ENCODE measurements at regions not wholly inside any gene's neighbourhood (a gene's known extent, or its start where the extent isn't known, plus 50 kb on each side); places are given as distances from the start of the nearest gene placed in this dataset.

DNA sequence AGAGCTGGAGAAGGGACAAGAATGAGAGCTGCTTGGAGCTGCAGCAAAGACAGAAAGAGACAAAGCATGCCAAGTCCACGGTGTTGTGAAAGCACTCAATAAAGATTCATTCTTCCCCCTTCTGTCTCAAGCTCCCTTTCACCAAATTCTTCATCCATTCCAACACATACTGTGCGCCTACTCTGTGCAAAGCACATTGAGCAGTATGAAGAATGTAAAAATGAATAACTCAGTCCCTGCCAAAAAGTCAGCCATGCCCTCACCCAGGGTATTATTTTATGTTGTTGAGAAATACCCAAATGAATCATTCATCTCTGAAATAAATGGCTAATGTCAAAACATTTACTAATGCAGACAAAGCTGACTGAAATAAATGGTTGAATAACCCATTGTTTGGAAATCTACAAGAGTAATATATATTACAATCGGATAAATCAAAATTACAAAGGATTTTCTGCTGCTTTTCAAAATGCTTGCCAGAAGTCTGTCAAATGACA is 282.9 kb upstream of the IRX5 start:
- H3K79me2 ChIP-seq (ENCODE audit: insufficient read depth, low read depth): no peaks in the 10 kb centered on the region
- H3K4me2 ChIP-seq: no peak overlapping the region
- H3K9ac ChIP-seq: no peak overlapping the region
- no peaks in the 10 kb centered on the region for H4K20me1 ChIP-seq (ENCODE audit: insufficient read depth)
- H2AFZ ChIP-seq (ENCODE audit: low read depth): no peak overlapping the region
- H3K36me3 ChIP-seq (ENCODE audit: insufficient read depth): no peaks in the 10 kb centered on the region
- H3K4me3 ChIP-seq (IDR thresholded peaks at IDR 0.05; ENCODE audit: insufficient read depth, low read depth, low read length): no peak overlapping the region
- H3K4me1 ChIP-seq (ENCODE audit: low read depth, poor library complexity, severe bottlenecking): no peaks in the 10 kb centered on the region
- no peaks in the 10 kb centered on the region for H3K27me3 ChIP-seq (ENCODE audit: insufficient read depth, low read depth)
- no peak overlapping the region for H3K27ac ChIP-seq
- TF ChIP-seq, protein P1, sequence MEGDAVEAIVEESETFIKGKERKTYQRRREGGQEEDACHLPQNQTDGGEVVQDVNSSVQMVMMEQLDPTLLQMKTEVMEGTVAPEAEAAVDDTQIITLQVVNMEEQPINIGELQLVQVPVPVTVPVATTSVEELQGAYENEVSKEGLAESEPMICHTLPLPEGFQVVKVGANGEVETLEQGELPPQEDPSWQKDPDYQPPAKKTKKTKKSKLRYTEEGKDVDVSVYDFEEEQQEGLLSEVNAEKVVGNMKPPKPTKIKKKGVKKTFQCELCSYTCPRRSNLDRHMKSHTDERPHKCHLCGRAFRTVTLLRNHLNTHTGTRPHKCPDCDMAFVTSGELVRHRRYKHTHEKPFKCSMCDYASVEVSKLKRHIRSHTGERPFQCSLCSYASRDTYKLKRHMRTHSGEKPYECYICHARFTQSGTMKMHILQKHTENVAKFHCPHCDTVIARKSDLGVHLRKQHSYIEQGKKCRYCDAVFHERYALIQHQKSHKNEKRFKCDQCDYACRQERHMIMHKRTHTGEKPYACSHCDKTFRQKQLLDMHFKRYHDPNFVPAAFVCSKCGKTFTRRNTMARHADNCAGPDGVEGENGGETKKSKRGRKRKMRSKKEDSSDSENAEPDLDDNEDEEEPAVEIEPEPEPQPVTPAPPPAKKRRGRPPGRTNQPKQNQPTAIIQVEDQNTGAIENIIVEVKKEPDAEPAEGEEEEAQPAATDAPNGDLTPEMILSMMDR (conservative IDR thresholded peaks at IDR 0.05; ENCODE audit: low read depth, low read length): no peak

DNA sequence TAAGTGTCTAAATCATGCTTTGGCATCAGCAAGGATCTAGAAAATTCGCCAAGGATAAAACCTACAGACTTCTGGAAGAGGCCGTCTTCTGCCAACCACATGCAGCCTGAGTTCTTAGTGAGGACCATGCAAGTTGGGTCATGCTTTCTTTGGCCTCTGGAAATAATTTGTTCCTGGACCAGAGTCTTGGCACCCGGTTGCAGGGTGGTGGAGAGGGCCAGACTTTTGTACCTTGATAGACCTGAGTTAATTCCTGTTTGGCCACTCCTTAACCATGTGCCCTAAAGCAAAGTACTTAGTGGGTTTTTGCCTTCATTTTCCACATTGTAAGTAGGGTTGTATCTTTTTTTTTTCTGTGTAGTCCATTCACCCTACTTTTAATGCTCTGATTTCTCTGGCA is 283.4 kb upstream of the IRX5 start:
- TF ChIP-seq, protein P1 (conservative IDR thresholded peaks at IDR 0.05; ENCODE audit: low read depth, low read length): no peak
- H3K4me3 ChIP-seq (IDR thresholded peaks at IDR 0.05; ENCODE audit: insufficient read depth, low read depth, low read length): no peak overlapping the region
- no peak overlapping the region for H2AFZ ChIP-seq (ENCODE audit: low read depth)

DNA sequence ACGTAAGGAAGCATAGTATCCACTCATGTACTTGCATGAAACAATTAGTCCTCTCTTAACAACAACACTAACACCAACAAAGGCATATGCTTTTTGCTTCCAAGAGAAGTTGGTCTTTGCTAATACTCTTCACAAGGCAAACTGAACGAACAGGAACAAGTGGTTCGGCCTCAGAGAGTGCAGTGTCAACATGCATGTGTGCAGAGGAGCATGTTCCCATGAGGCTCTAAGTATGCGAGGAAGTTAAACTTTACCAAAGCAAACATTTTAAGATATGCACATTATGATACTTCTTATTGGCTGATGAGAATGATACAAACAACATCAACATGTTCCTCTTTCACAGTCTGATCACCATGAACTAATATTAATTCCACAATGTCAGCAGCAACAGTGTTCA is 285.3 kb upstream of the IRX5 start:
- no peak overlapping the region for H3K4me3 ChIP-seq (IDR thresholded peaks at IDR 0.05; ENCODE audit: insufficient read depth, low read depth, low read length)

More for the DNA sequence above, 283.4 kb upstream of the IRX5 start:
- no peaks in the 10 kb centered on the region for H3K27me3 ChIP-seq (ENCODE audit: insufficient read depth, low read depth)
- H3K27ac ChIP-seq: no peak overlapping the region
- H3K4me2 ChIP-seq: no peak overlapping the region
- no peaks in the 10 kb centered on the region for H3K4me1 ChIP-seq (ENCODE audit: low read depth, poor library complexity, severe bottlenecking)
- no peak overlapping the region for H3K9ac ChIP-seq
- no peaks in the 10 kb centered on the region for H4K20me1 ChIP-seq (ENCODE audit: insufficient read depth)
- H3K36me3 ChIP-seq (ENCODE audit: insufficient read depth): no peaks in the 10 kb centered on the region
- no peaks in the 10 kb centered on the region for H3K79me2 ChIP-seq (ENCODE audit: insufficient read depth, low read depth)

DNA sequence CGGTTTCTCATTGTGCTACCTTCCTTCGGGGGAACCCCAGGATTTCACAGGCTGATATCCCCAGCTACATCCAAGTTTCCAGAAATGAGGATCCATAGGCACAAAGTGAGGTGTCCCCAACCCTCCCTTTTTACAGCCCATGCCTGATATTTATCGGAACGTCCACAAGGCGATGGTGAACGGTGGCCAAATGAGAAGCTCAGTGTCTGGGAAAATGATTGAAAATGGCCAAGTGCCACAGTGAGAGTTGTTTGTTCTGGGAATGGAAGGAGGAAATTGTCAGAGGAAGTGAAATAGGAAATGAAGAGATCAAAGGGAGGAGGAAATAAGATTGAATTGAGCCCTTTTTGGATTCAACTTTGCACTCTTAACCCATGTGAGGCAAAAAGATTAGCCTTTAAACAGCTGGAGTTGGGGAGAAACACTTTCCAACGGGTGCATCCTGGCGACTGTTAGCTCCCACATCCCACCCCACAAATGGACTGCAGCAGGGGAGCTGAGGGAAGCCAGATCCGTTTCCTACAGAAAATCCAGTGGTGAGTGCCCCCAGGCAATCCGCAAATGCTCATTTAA is 294.4 kb upstream of the IRX5 start:
- Histone ChIP-seq H3K4me3 (IDR thresholded peaks at IDR 0.05; ENCODE audit: insufficient read depth, low read depth, low read length) (no peak overlapping the region), H3K36me3 (ENCODE audit: insufficient read depth) (no peaks in the 10 kb centered on the region), H4K20me1 (ENCODE audit: insufficient read depth) (no peaks in the 10 kb centered on the region), H2AFZ (ENCODE audit: low read depth) (no peak overlapping the region), H3K4me2 (no peak overlapping the region), H3K4me1 (ENCODE audit: low read depth, poor library complexity, severe bottlenecking) (no peaks in the 10 kb centered on the region), H3K9ac (no peak overlapping the region), H3K27ac (no peak overlapping the region), H3K27me3 (ENCODE audit: insufficient read depth, low read depth) (no peaks in the 10 kb centered on the region), H3K79me2 (ENCODE audit: insufficient read depth, low read depth) (no peaks in the 10 kb centered on the region)
- TF ChIP-seq, protein P1 (conservative IDR thresholded peaks at IDR 0.05; ENCODE audit: low read depth, low read length): no peak

More for the DNA sequence above, 285.3 kb upstream of the IRX5 start:
- H2AFZ ChIP-seq (ENCODE audit: low read depth): no peak overlapping the region
- no peaks in the 10 kb centered on the region for H3K4me1 ChIP-seq (ENCODE audit: low read depth, poor library complexity, severe bottlenecking)
- no peak overlapping the region for H3K27ac ChIP-seq
- H3K36me3 ChIP-seq (ENCODE audit: insufficient read depth): no peaks in the 10 kb centered on the region
- H3K79me2 ChIP-seq (ENCODE audit: insufficient read depth, low read depth): no peaks in the 10 kb centered on the region
- no peak overlapping the region for H3K4me2 ChIP-seq
- TF ChIP-seq, protein P1 (conservative IDR thresholded peaks at IDR 0.05; ENCODE audit: low read depth, low read length): no peak
- no peaks in the 10 kb centered on the region for H4K20me1 ChIP-seq (ENCODE audit: insufficient read depth)
- H3K9ac ChIP-seq: no peak overlapping the region
- no peaks in the 10 kb centered on the region for H3K27me3 ChIP-seq (ENCODE audit: insufficient read depth, low read depth)
